ENCODE measurements at regions not wholly inside any gene's neighbourhood (a gene's known extent, or its start where the extent isn't known, plus 50 kb on each side); places are given as distances from the start of the nearest gene placed in this dataset.

- DNase-seq (ENCODE audit: low read depth in 2 of 2) = no peak
Observed at GRCh38 chr5:88487066-88487465, 218.4 kb upstream of the TMEM161B start.

GRCh38 chr5:88486431-88486830 is 217.8 kb upstream of the TMEM161B start:
- no peak for DNase-seq (ENCODE audit: low read depth in 2 of 2)

GRCh38 chr5:88485531-88485930 is 216.9 kb upstream of the TMEM161B start:
- no peak for DNase-seq (ENCODE audit: low read depth in 2 of 2)

GRCh38 chr5:88483964-88484672 is 215.5 kb upstream of the TMEM161B start:
- no peak for DNase-seq (ENCODE audit: low read depth in 2 of 2)

GRCh38 chr5:88480801-88481499 is 212.3 kb upstream of the TMEM161B start:
- no peak for DNase-seq (ENCODE audit: low read depth in 2 of 2)

GRCh38 chr5:88480245-88480644 is 211.6 kb upstream of the TMEM161B start:
- no peak for DNase-seq (ENCODE audit: low read depth in 2 of 2)

- no peak for DNase-seq (ENCODE audit: low read depth in 2 of 2)
Observed at GRCh38 chr5:88474574-88474973, 205.9 kb upstream of the TMEM161B start.

- DNase-seq (ENCODE audit: low read depth in 2 of 2) = no peak
Observed at GRCh38 chr5:88470745-88471144, 202.1 kb upstream of the TMEM161B start.

GRCh38 chr5:88459971-88460370 is 191.3 kb upstream of the TMEM161B start:
- DNase-seq (ENCODE audit: low read depth in 2 of 2) = no peak

GRCh38 chr5:88452820-88453219 is 184.2 kb upstream of the TMEM161B start:
- DNase-seq (ENCODE audit: low read depth in 2 of 2) = no peak

- DNase-seq (ENCODE audit: low read depth in 2 of 2) = no peak
Observed at GRCh38 chr5:88450239-88450638, 181.6 kb upstream of the TMEM161B start.

GRCh38 chr5:88438006-88438405 is 169.4 kb upstream of the TMEM161B start:
- no peak for DNase-seq (ENCODE audit: low read depth in 2 of 2)

GRCh38 chr5:88436290-88436689 is 167.6 kb upstream of the TMEM161B start:
- DNase-seq (ENCODE audit: low read depth in 2 of 2) = no peak

- no peak for DNase-seq (ENCODE audit: low read depth in 2 of 2)
Observed at GRCh38 chr5:88428633-88429032, 160.0 kb upstream of the TMEM161B start.

- no peak for DNase-seq (ENCODE audit: low read depth in 2 of 2)
Observed at GRCh38 chr5:88426441-88426840, 157.8 kb upstream of the TMEM161B start.

- no peak for DNase-seq (ENCODE audit: low read depth in 2 of 2)
Observed at GRCh38 chr5:88425124-88425523, 156.5 kb upstream of the TMEM161B start.

GRCh38 chr5:88419931-88420330 is 151.3 kb upstream of the TMEM161B start:
- no peak for DNase-seq (ENCODE audit: low read depth in 2 of 2)

- no peak for DNase-seq (ENCODE audit: low read depth in 2 of 2)
Observed at GRCh38 chr5:88407341-88407740, 138.7 kb upstream of the TMEM161B start.

- no peak for DNase-seq (ENCODE audit: low read depth in 2 of 2)
Observed at GRCh38 chr5:88405783-88406182, 137.1 kb upstream of the TMEM161B start.

GRCh38 chr5:88404405-88404804 is 135.8 kb upstream of the TMEM161B start:
- no peak for DNase-seq (ENCODE audit: low read depth in 2 of 2)

GRCh38 chr5:88401686-88402085 is 133.0 kb upstream of the TMEM161B start:
- DNase-seq (ENCODE audit: low read depth in 2 of 2) = no peak

- DNase-seq (ENCODE audit: low read depth in 2 of 2) = no peak
Observed at GRCh38 chr5:88401228-88401627, 132.6 kb upstream of the TMEM161B start.

- DNase-seq (ENCODE audit: low read depth in 2 of 2) = no peak
Observed at GRCh38 chr5:88399561-88399960, 130.9 kb upstream of the TMEM161B start.

GRCh38 chr5:88398316-88398715 is 129.7 kb upstream of the TMEM161B start:
- no peak for DNase-seq (ENCODE audit: low read depth in 2 of 2)
